GM21360 (cell line): ENCODE measurements at regions not wholly inside any gene's neighbourhood (a gene's known extent, or its start where the extent isn't known, plus 50 kb on each side); places are given as distances from the start of the nearest gene placed in this dataset.

Source experiments
- ATAC-seq: cut with Tn5 transposase; IDR thresholded peaks from one replicate; pipeline ENCODE4 v1.9.1; 2021; ENCODE audit warnings: mild to moderate bottlenecking, moderate library complexity; ENCODE audit not compliant: unreplicated experiment

GRCh38 chr2:152815634-152816257 lies 97.3 kb downstream of the ARL6IP6 start:
- no peak for ATAC-seq

GRCh38 chr2:152814475-152815030 lies 96.1 kb downstream of the ARL6IP6 start:
- ATAC-seq, result no peak

GRCh38 chr2:152813351-152813750 lies 94.9 kb downstream of the ARL6IP6 start:
- ATAC-seq, result no peak
